HG03103 (cell line): ENCODE measurements at regions not wholly inside any gene's neighbourhood (a gene's known extent, or its start where the extent isn't known, plus 50 kb on each side); places are given as distances from the start of the nearest gene placed in this dataset.

Experiments
- ATAC-seq: cut with Tn5 transposase; IDR thresholded peaks from one replicate; pipeline ENCODE4 v1.9.1; 2021; ENCODE audit warnings: low read depth; ENCODE audit not compliant: unreplicated experiment

GRCh38 chr13:105147461-105147860, 1388.0 kb downstream of the EFNB2 start:
- ATAC-seq, result no peak

GRCh38 chr13:105144936-105145335, 1390.5 kb downstream of the EFNB2 start:
- no peak for ATAC-seq

DNA sequence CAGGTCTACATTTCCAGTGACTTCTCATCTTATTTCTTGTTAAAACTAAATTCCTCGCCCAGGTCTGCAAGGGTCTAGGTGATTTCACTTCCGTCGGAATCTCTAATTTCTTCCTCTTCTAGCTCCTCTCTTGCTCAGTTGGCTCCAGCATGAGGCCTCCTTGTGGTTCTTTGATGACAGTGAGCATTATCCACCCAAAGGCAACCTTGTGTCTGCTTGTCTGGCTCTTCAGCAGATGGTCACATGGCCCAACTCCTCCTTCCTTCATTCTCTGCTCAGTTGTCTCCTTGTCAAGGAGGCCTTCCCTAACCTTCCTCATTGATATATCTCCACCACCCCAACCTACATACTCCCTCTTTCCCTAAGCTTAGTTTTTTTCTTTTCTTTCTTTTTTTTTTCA, 1391.4 kb downstream of the EFNB2 start:
- no peak for ATAC-seq

DNA sequence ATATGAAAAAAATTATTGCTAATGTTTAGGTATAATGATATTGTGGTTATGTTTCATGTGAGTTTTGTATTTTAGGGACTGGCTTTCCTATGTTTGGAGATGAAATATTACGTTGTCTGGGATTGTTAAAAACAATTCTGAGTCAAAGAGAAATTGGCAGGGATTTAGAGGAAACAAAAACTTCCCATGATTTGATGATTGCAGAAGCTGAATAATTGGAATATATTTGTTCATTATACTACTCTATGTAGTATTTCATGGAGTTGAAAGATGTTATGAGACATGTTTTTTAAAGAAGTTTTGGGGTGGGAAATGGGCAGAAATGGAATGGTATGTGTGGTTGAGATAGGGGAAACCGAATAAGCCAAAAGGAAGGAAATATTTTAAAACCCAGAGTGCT, 1392.9 kb downstream of the EFNB2 start:
- no peak for ATAC-seq

- peak; percentile 95 for ATAC-seq
Observed at GRCh38 chr13:105139380-105140285, 1395.8 kb downstream of the EFNB2 start.

- peak; percentile 3 for ATAC-seq
Observed at GRCh38 chr13:105139048-105139379, 1396.4 kb downstream of the EFNB2 start.

DNA sequence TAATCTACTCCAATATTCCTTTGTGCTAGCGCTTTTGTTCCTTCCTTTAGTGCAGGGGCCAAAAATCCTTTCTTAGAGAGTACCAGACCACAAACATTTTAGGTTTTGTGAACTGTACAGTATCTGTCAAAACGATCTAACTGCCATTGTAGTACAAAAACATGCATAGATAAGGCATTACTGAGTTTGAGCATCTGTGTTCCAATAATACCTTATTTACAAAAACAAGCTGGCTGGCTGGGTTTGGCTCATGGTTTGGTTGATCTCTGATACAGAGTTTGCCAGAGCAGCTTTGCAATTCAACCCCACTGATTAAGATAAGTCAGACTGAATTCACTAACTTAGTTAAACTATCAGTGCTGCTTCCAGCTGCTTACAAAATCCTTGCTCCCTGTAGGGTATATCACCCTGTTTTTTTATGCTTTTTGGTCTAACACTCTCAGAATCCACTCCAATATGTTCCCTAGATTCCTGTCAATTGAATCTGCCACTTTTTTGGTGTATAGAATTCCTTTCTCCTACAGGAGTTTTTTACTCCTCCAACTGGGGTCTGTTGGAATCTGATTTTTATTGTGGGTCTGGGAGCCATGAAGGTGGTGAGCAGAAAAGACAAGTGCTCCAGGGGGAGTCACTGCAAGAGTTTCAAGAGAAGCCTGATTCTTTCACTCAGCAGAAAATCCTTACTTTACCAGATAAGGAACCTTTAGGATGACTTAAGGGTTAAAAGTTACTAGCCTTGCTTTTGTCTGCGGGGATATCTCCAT, 1399.4 kb downstream of the EFNB2 start:
- no peak for ATAC-seq

GRCh38 chr13:105127732-105128131, 1407.7 kb downstream of the EFNB2 start:
- ATAC-seq, result no peak

DNA sequence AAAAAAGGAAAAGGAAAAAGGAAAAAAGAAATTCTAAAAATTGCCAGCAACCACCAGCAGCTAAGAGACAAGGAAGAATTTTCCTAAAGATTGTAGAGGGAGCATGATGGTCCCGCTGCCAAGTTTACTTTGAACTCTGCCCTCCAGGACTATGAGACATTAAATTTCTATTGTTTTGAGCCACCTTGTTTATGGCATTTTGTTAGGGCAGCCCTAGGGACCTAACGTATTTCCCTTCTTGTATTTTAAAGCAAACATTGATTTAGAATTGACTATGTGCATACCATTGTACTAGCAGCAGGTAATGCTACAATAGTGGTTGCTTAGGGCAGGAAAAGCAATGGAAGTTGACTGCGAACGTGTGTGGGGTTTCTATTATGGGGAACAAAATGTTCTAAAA, 1414.2 kb downstream of the EFNB2 start:
- ATAC-seq, result no peak

DNA sequence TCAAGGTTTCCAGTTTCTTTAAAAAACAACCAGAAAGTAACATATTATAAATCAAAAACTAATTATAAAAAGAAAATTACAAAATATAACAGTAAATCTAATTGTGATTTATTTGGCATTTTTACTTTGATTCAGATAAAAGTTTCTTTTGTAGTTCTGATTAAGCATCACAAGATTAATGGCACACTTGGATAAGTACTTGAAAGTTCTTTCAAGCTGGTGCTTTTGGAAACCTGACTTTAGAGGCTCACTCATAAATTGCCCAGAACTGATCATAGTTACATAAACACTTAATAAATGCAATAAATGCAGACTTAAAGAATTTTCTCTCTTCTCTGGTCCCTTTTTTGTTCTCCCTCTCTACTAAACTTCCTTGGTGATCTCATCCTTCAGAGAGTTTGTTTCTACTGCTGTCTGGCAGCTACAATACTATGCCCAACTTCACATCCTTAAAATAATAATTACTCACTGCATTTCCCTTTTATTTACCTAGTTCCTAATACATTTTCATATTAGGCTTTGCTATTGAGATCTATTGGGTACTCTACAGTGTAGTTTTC, 1417.0 kb downstream of the EFNB2 start:
- ATAC-seq, result no peak

- no peak for ATAC-seq
Observed at GRCh38 chr13:105116966-105117365, 1418.5 kb downstream of the EFNB2 start.

DNA sequence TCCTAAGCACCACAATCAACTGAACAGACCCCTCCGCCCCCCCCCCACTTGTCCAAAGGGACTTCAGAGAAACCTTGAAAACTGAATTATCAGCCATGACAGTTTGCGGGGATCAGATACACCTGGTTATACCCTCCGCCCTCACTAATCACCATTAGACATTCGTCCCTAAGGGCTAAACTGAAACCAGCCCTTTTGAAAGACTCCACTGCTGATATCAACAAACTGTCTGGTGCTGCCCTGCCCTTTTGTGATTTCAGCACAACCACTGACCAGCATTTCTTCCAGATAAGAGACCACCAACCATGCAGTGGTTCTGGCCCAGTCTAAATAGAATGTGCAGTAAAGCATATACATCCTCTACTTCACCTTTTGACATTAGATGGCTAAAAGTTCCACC, 1422.9 kb downstream of the EFNB2 start:
- no peak for ATAC-seq

- no peak for ATAC-seq
Observed at GRCh38 chr13:105107781-105108180, 1427.7 kb downstream of the EFNB2 start.

DNA sequence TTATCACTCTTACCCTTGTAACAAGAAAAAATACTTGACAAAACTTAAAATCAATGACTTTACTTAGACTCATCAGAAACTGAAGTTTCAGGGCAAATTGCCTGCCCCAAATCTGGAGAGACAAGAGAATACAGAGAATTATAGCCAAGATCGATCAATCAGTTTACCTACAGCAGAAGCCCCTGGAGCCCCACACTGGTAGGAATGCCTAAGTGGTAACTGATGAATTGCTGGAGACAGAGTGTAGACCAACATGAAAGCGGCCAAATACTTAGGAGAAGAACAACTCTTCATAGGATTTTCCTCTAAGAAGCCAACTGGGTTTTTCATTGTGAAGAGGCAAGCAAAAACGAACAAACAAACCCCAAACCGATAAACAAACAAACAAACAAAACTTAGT, 1430.0 kb downstream of the EFNB2 start:
- ATAC-seq, result no peak

- no peak for ATAC-seq
Observed at GRCh38 chr13:105097521-105097920, 1437.9 kb downstream of the EFNB2 start.

- ATAC-seq, result no peak
Observed at GRCh38 chr13:105089858-105090643, 1445.4 kb downstream of the EFNB2 start.

DNA sequence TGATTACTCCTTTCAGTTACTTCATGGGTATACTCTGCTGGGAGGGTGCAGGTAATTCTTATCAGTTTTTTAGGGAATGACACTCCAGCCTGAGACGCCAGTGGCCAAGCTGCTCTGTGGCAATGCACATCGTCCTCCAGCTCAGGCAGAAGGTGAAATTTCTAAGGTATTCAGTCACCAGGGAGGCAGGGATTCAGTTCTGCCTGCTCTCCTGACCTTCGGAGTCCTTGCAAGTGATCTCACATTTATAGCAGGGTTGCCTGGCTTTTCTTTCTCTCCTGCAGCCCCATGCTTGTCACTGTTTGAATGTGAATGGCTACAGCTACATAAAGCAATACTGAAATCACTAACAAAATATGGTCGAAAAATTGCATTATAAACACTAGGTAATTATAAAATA, 1447.5 kb downstream of the EFNB2 start:
- ATAC-seq, result no peak

DNA sequence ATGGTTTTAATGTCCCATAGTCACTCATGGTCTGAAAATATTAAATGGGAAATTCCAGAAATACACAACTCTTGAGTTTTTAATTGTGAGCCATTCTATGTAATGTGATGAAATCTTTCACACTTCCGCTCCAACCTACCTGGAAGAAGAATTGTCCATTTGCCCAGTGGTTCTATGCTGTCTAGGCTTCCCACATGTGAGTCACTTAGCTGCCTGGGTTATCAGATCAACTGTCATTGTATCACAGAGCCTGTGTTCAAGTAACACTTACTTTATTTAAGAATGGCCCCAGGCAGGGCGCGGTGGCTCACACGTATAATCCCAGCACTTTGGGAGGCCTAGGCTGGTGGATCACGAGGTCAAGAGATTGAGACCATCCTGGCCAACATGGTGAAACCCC, 1450.5 kb downstream of the EFNB2 start:
- no peak for ATAC-seq

- no peak for ATAC-seq
Observed at GRCh38 chr13:105083992-105084391, 1451.5 kb downstream of the EFNB2 start.

GRCh38 chr13:105074755-105075154, 1460.7 kb downstream of the EFNB2 start:
- no peak for ATAC-seq

GRCh38 chr13:105073041-105073440, 1462.4 kb downstream of the EFNB2 start:
- no peak for ATAC-seq
